ENCODE measurements at regions not wholly inside any gene's neighbourhood (a gene's known extent, or its start where the extent isn't known, plus 50 kb on each side); places are given as distances from the start of the nearest gene placed in this dataset.

- DNase-seq (ENCODE audit: insufficient read length) (no peak), FAIRE-seq (no peak)
- TF ChIP-seq POLR2A (IDR thresholded peaks at IDR 0.05; ENCODE audit: low read depth, low read length): no peak
- no peak for TF ChIP-seq TAF1 (IDR thresholded peaks at IDR 0.05; ENCODE audit: borderline replicate concordance, low read depth, low read length)
Measured at GRCh38 chr16:9191274-9191850, 99.9 kb downstream of the HAPSTR1 start.

GRCh38 chr16:9192746-9193145, 101.3 kb downstream of the HAPSTR1 start:
- no peak for TF ChIP-seq POLR2A (IDR thresholded peaks at IDR 0.05; ENCODE audit: low read depth, low read length)
- TF ChIP-seq TAF1 (IDR thresholded peaks at IDR 0.05; ENCODE audit: borderline replicate concordance, low read depth, low read length): no peak
- no peak for TF ChIP-seq POLR2AphosphoS5 (IDR thresholded peaks at IDR 0.05; ENCODE audit: low read depth, low read length)
- FAIRE-seq (no peak), DNase-seq (ENCODE audit: insufficient read length) (no peak)

GRCh38 chr16:9195287-9195686, 103.8 kb downstream of the HAPSTR1 start:
- DNase-seq (ENCODE audit: insufficient read length) (no peak), FAIRE-seq (no peak)
- TF ChIP-seq POLR2AphosphoS5 (IDR thresholded peaks at IDR 0.05; ENCODE audit: low read depth, low read length): no peak
- no peak for TF ChIP-seq TAF1 (IDR thresholded peaks at IDR 0.05; ENCODE audit: borderline replicate concordance, low read depth, low read length)
- no peak for TF ChIP-seq POLR2A (IDR thresholded peaks at IDR 0.05; ENCODE audit: low read depth, low read length)

- DNase-seq (ENCODE audit: insufficient read length) (no peak), FAIRE-seq (no peak)
- no peak for TF ChIP-seq TAF1 (IDR thresholded peaks at IDR 0.05; ENCODE audit: borderline replicate concordance, low read depth, low read length)
Measured at GRCh38 chr16:9197957-9198661, 106.7 kb downstream of the HAPSTR1 start.

- FAIRE-seq (no peak), DNase-seq (ENCODE audit: insufficient read length) (no peak)
- TF ChIP-seq POLR2AphosphoS5 (IDR thresholded peaks at IDR 0.05; ENCODE audit: low read depth, low read length): no peak
- TF ChIP-seq TAF1 (IDR thresholded peaks at IDR 0.05; ENCODE audit: borderline replicate concordance, low read depth, low read length): no peak
- no peak for TF ChIP-seq POLR2A (IDR thresholded peaks at IDR 0.05; ENCODE audit: low read depth, low read length)
Measured at GRCh38 chr16:9199311-9199710, 107.9 kb downstream of the HAPSTR1 start.

- FAIRE-seq: no peak
- no peak for DNase-seq (ENCODE audit: insufficient read length)
- TF ChIP-seq TAF1 (IDR thresholded peaks at IDR 0.05; ENCODE audit: borderline replicate concordance, low read depth, low read length): no peak
- TF ChIP-seq POLR2AphosphoS5 (IDR thresholded peaks at IDR 0.05; ENCODE audit: low read depth, low read length): no peak
- no peak for TF ChIP-seq POLR2A (IDR thresholded peaks at IDR 0.05; ENCODE audit: low read depth, low read length)
Measured at GRCh38 chr16:9199751-9200150, 108.3 kb downstream of the HAPSTR1 start.

- TF ChIP-seq TAF1 (IDR thresholded peaks at IDR 0.05; ENCODE audit: borderline replicate concordance, low read depth, low read length) (no peak), POLR2A (IDR thresholded peaks at IDR 0.05; ENCODE audit: low read depth, low read length) (no peak), POLR2AphosphoS5 (IDR thresholded peaks at IDR 0.05; ENCODE audit: low read depth, low read length) (no peak)
- FAIRE-seq: no peak
- DNase-seq (ENCODE audit: insufficient read length): no peak
Measured at GRCh38 chr16:9203956-9204355, 112.5 kb downstream of the HAPSTR1 start.

- no peak for FAIRE-seq
- TF ChIP-seq TAF1 (IDR thresholded peaks at IDR 0.05; ENCODE audit: borderline replicate concordance, low read depth, low read length): no peak
- no peak for TF ChIP-seq POLR2A (IDR thresholded peaks at IDR 0.05; ENCODE audit: low read depth, low read length)
- DNase-seq (ENCODE audit: insufficient read length): no peak
Measured at GRCh38 chr16:9205661-9206060, 114.2 kb downstream of the HAPSTR1 start.

GRCh38 chr16:9206156-9206555, 114.7 kb downstream of the HAPSTR1 start:
- DNase-seq (ENCODE audit: insufficient read length) (no peak), FAIRE-seq (no peak)
- TF ChIP-seq POLR2A (IDR thresholded peaks at IDR 0.05; ENCODE audit: low read depth, low read length) (no peak), TAF1 (IDR thresholded peaks at IDR 0.05; ENCODE audit: borderline replicate concordance, low read depth, low read length) (no peak), POLR2AphosphoS5 (IDR thresholded peaks at IDR 0.05; ENCODE audit: low read depth, low read length) (no peak)

- TF ChIP-seq POLR2AphosphoS5 (IDR thresholded peaks at IDR 0.05; ENCODE audit: low read depth, low read length): no peak
- TF ChIP-seq TAF1 (IDR thresholded peaks at IDR 0.05; ENCODE audit: borderline replicate concordance, low read depth, low read length): no peak
- TF ChIP-seq POLR2A (IDR thresholded peaks at IDR 0.05; ENCODE audit: low read depth, low read length): no peak
- DNase-seq (ENCODE audit: insufficient read length) (no peak), FAIRE-seq (no peak)
Measured at GRCh38 chr16:9212621-9213020, 121.2 kb downstream of the HAPSTR1 start.

GRCh38 chr16:9219813-9220212, 128.4 kb downstream of the HAPSTR1 start:
- FAIRE-seq (no peak), DNase-seq (ENCODE audit: insufficient read length) (no peak)
- no peak for TF ChIP-seq POLR2AphosphoS5 (IDR thresholded peaks at IDR 0.05; ENCODE audit: low read depth, low read length)
- TF ChIP-seq TAF1 (IDR thresholded peaks at IDR 0.05; ENCODE audit: borderline replicate concordance, low read depth, low read length): no peak
- no peak for TF ChIP-seq POLR2A (IDR thresholded peaks at IDR 0.05; ENCODE audit: low read depth, low read length)

- no peak for DNase-seq (ENCODE audit: insufficient read length)
- TF ChIP-seq TAF1 (IDR thresholded peaks at IDR 0.05; ENCODE audit: borderline replicate concordance, low read depth, low read length): no peak
- FAIRE-seq: no peak
Measured at GRCh38 chr16:9225527-9226316, 134.3 kb downstream of the HAPSTR1 start.

Data from GM12892 (cell line).